Activated CD8-positive, alpha-beta memory T cell treated with anti-CD3 and anti-CD28 coated beads, Interleukin-2, amount 10 ng/mL, durations not matched to agents 7 days and 5 days (primary cell): ENCODE measurements at regions not wholly inside any gene's neighbourhood (a gene's known extent, or its start where the extent isn't known, plus 50 kb on each side); places are given as distances from the start of the nearest gene placed in this dataset.

Source experiments
- ATAC-seq: fragments of 150-1000 bp; cut with Tn5 transposase; one replicate; pipeline ENCODE4 v1.10.0; 2021; ENCODE audit warnings: moderate library complexity
- CTCF ChIA-PET: fragments of 350-600 bp; sonication (Branson Sonifier 250); formaldehyde crosslinking; loops from one replicate; lab custom pipeline; 2021; ENCODE audit warnings: antibody characterized with exemption; lab: Charles Lee
- DNase-seq: peaks from one replicate; pipeline ENCODE4 v3.0.0-alpha.2; 2020
- H3K27ac Mint-ChIP-seq: one replicate; pipeline ENCODE4 v1.8.0; 2021; ENCODE audit warnings: mild to moderate bottlenecking, mixed read lengths
- H3K27me3 Mint-ChIP-seq: one replicate; pipeline ENCODE4 v1.8.0; 2021; ENCODE audit warnings: mixed read lengths
- H3K36me3 Mint-ChIP-seq: one replicate; pipeline ENCODE4 v1.8.0; 2021; ENCODE audit warnings: mild to moderate bottlenecking, mixed read lengths
- H3K4me1 Mint-ChIP-seq: one replicate; pipeline ENCODE4 v1.8.0; 2021; ENCODE audit warnings: mixed read lengths
- H3K4me3 Mint-ChIP-seq: one replicate; pipeline ENCODE4 v1.8.0; 2021; ENCODE audit warnings: mild to moderate bottlenecking, moderate library complexity, mixed read lengths
- H3K9me3 Mint-ChIP-seq: one replicate; pipeline ENCODE4 v1.8.0; 2022; ENCODE audit warnings: low read depth, mixed read lengths

- H3K27me3 Mint-ChIP-seq, result no peaks in the 10 kb centered on the region
- DNase-seq (no peak), ATAC-seq (no peak)
- no peaks in the 10 kb centered on the region for H3K4me1 Mint-ChIP-seq
- CTCF ChIA-PET, result no interaction called here
- no peak overlapping the region for H3K27ac Mint-ChIP-seq
- H3K4me3 Mint-ChIP-seq, result no peak overlapping the region
- H3K36me3 Mint-ChIP-seq, result no peaks in the 10 kb centered on the region
- peaks cover 4% of the 10 kb centered on the region for H3K9me3 Mint-ChIP-seq
These were observed 118.2 kb upstream of the MPDZ start for GRCh38 chr9:13397661-13398060.

- Mint-ChIP-seq H3K4me3 (no peak overlapping the region), H3K9me3 (peaks cover 4% of the 10 kb centered on the region), H3K36me3 (no peaks in the 10 kb centered on the region), H3K4me1 (no peaks in the 10 kb centered on the region), H3K27me3 (no peaks in the 10 kb centered on the region), H3K27ac (no peak overlapping the region)
- CTCF ChIA-PET, result no interaction called here
- no peak for ATAC-seq
- DNase-seq, result no peak
These were observed 117.7 kb upstream of the MPDZ start for GRCh38 chr9:13397220-13397619.

- Mint-ChIP-seq H3K27me3 (no peaks in the 10 kb centered on the region), H3K9me3 (peaks cover 4% of the 10 kb centered on the region), H3K27ac (no peak overlapping the region), H3K4me1 (no peaks in the 10 kb centered on the region), H3K4me3 (no peak overlapping the region), H3K36me3 (no peaks in the 10 kb centered on the region)
- CTCF ChIA-PET, result interaction anchor here (0.5 kb wide), 1 partner anchor 173 kb away, joined by 3 read pairs; no protein-coding TSS in a partner anchor
- no peak for ATAC-seq
- DNase-seq, result no peak
These were observed 116.9 kb upstream of the MPDZ start for GRCh38 chr9:13396418-13396817.

- Mint-ChIP-seq H3K4me1 (no peaks in the 10 kb centered on the region), H3K36me3 (no peaks in the 10 kb centered on the region), H3K9me3 (peaks cover 4% of the 10 kb centered on the region), H3K4me3 (no peak overlapping the region), H3K27ac (no peak overlapping the region), H3K27me3 (no peaks in the 10 kb centered on the region)
- ATAC-seq (no peak), DNase-seq (no peak)
- CTCF ChIA-PET, result no interaction called here
These were observed 115.7 kb upstream of the MPDZ start for GRCh38 chr9:13395156-13395555.

- no peaks in the 10 kb centered on the region for H3K36me3 Mint-ChIP-seq
- no peak for ATAC-seq
- H3K4me3 Mint-ChIP-seq, result no peak overlapping the region
- CTCF ChIA-PET, result no interaction called here
- H3K27me3 Mint-ChIP-seq, result no peaks in the 10 kb centered on the region
- H3K27ac Mint-ChIP-seq, result no peak overlapping the region
- H3K4me1 Mint-ChIP-seq, result no peaks in the 10 kb centered on the region
- H3K9me3 Mint-ChIP-seq, result peaks cover 8% of the 10 kb centered on the region
- DNase-seq, result no peak
These were observed 108.7 kb upstream of the MPDZ start for GRCh38 chr9:13388157-13388556.

GRCh38 chr9:13387734-13388067 is 108.2 kb upstream of the MPDZ start:
- no peaks in the 10 kb centered on the region for H3K4me1 Mint-ChIP-seq
- DNase-seq (no peak), ATAC-seq (no peak)
- CTCF ChIA-PET, result no interaction called here
- no peak overlapping the region for H3K4me3 Mint-ChIP-seq
- H3K36me3 Mint-ChIP-seq, result no peaks in the 10 kb centered on the region
- peaks cover 6% of the 10 kb centered on the region for H3K9me3 Mint-ChIP-seq
- no peak overlapping the region for H3K27ac Mint-ChIP-seq
- H3K27me3 Mint-ChIP-seq, result no peaks in the 10 kb centered on the region

- no peak for DNase-seq
- no peaks in the 10 kb centered on the region for H3K27me3 Mint-ChIP-seq
- no peak for ATAC-seq
- H3K36me3 Mint-ChIP-seq, result no peaks in the 10 kb centered on the region
- peaks cover 6% of the 10 kb centered on the region for H3K9me3 Mint-ChIP-seq
- no peak overlapping the region for H3K27ac Mint-ChIP-seq
- H3K4me1 Mint-ChIP-seq, result no peaks in the 10 kb centered on the region
- H3K4me3 Mint-ChIP-seq, result no peak overlapping the region
- CTCF ChIA-PET, result no interaction called here
These were observed 107.6 kb upstream of the MPDZ start for GRCh38 chr9:13386935-13387733.

- ATAC-seq, result no peak
These were observed 106.8 kb upstream of the MPDZ start for GRCh38 chr9:13386316-13386715.

GRCh38 chr9:13383855-13384254 is 104.4 kb upstream of the MPDZ start:
- CTCF ChIA-PET, result interaction anchor here (0.6 kb wide), 1 partner anchor 33 kb away, joined by 3 read pairs; no protein-coding TSS in a partner anchor
- no peak for DNase-seq
- Mint-ChIP-seq H3K27ac (no peak overlapping the region), H3K4me3 (no peak overlapping the region), H3K4me1 (no peaks in the 10 kb centered on the region), H3K27me3 (no peaks in the 10 kb centered on the region), H3K36me3 (no peaks in the 10 kb centered on the region), H3K9me3 (peaks cover 4% of the 10 kb centered on the region)
- no peak for ATAC-seq

More at GRCh38 chr9:13386316-13386715, 106.8 kb upstream of the MPDZ start:
- H3K27me3 Mint-ChIP-seq, result no peaks in the 10 kb centered on the region
- DNase-seq, result no peak
- no peak overlapping the region for H3K4me3 Mint-ChIP-seq
- CTCF ChIA-PET, result no interaction called here
- no peaks in the 10 kb centered on the region for H3K4me1 Mint-ChIP-seq
- H3K36me3 Mint-ChIP-seq, result no peaks in the 10 kb centered on the region
- H3K9me3 Mint-ChIP-seq, result peaks cover 6% of the 10 kb centered on the region
- no peak overlapping the region for H3K27ac Mint-ChIP-seq

GRCh38 chr9:13383216-13383615 is 103.7 kb upstream of the MPDZ start:
- H3K36me3 Mint-ChIP-seq, result no peaks in the 10 kb centered on the region
- H3K9me3 Mint-ChIP-seq, result peaks cover 4% of the 10 kb centered on the region
- no peak for ATAC-seq
- no peak overlapping the region for H3K27ac Mint-ChIP-seq
- no peak overlapping the region for H3K4me3 Mint-ChIP-seq
- no peak for DNase-seq
- CTCF ChIA-PET, result no interaction called here
- no peaks in the 10 kb centered on the region for H3K27me3 Mint-ChIP-seq
- no peaks in the 10 kb centered on the region for H3K4me1 Mint-ChIP-seq

GRCh38 chr9:13382595-13382994 is 103.1 kb upstream of the MPDZ start:
- H3K9me3 Mint-ChIP-seq, result peaks cover 4% of the 10 kb centered on the region
- DNase-seq (no peak), ATAC-seq (no peak)
- no peak overlapping the region for H3K4me3 Mint-ChIP-seq
- H3K4me1 Mint-ChIP-seq, result no peaks in the 10 kb centered on the region
- H3K36me3 Mint-ChIP-seq, result no peaks in the 10 kb centered on the region
- CTCF ChIA-PET, result no interaction called here
- H3K27me3 Mint-ChIP-seq, result no peaks in the 10 kb centered on the region
- no peak overlapping the region for H3K27ac Mint-ChIP-seq

GRCh38 chr9:13380903-13381302 is 101.4 kb upstream of the MPDZ start:
- Mint-ChIP-seq H3K4me1 (no peaks in the 10 kb centered on the region), H3K9me3 (peaks cover 2% of the 10 kb centered on the region), H3K27me3 (no peaks in the 10 kb centered on the region), H3K36me3 (no peaks in the 10 kb centered on the region), H3K4me3 (no peak overlapping the region), H3K27ac (no peak overlapping the region)
- CTCF ChIA-PET, result no interaction called here
- ATAC-seq (no peak), DNase-seq (no peak)

GRCh38 chr9:13378154-13378553 is 98.7 kb upstream of the MPDZ start:
- H3K9me3 Mint-ChIP-seq, result peaks cover 2% of the 10 kb centered on the region
- no peaks in the 10 kb centered on the region for H3K36me3 Mint-ChIP-seq
- DNase-seq (no peak), ATAC-seq (no peak)
- CTCF ChIA-PET, result no interaction called here
- no peak overlapping the region for H3K27ac Mint-ChIP-seq
- H3K27me3 Mint-ChIP-seq, result no peaks in the 10 kb centered on the region
- no peak overlapping the region for H3K4me3 Mint-ChIP-seq
- no peaks in the 10 kb centered on the region for H3K4me1 Mint-ChIP-seq

- no peak overlapping the region for H3K4me3 Mint-ChIP-seq
- no peak for ATAC-seq
- no peak overlapping the region for H3K27ac Mint-ChIP-seq
These were observed 97.9 kb upstream of the MPDZ start for GRCh38 chr9:13377171-13377925.

More at GRCh38 chr9:13377171-13377925, 97.9 kb upstream of the MPDZ start:
- DNase-seq, result no peak
- Mint-ChIP-seq H3K4me1 (no peaks in the 10 kb centered on the region), H3K36me3 (no peaks in the 10 kb centered on the region), H3K27me3 (no peaks in the 10 kb centered on the region), H3K9me3 (peaks cover 2% of the 10 kb centered on the region)
- CTCF ChIA-PET, result no interaction called here
